ENCODE measurements at regions not wholly inside any gene's neighbourhood (a gene's known extent, or its start where the extent isn't known, plus 50 kb on each side); places are given as distances from the start of the nearest gene placed in this dataset.

GRCh38 chr4:177964693-177965168 lies 522.5 kb upstream of the AGA start:
- TF ChIP-seq CTCF (conservative IDR thresholded peaks at IDR 0.05), result no peak
- TF ChIP-seq ZFX (IDR thresholded peaks at IDR 0.05), result no peak

All from C4-2B (cell line).